Activated CD8-positive, alpha-beta T cell treated with anti-CD3 and anti-CD28 coated beads, Interleukin-2, amount 10 ng/mL, durations not matched to agents 7 days and 5 days (primary cell): ENCODE measurements at regions not wholly inside any gene's neighbourhood (a gene's known extent, or its start where the extent isn't known, plus 50 kb on each side); places are given as distances from the start of the nearest gene placed in this dataset.

Experiments
- ATAC-seq: fragments of 150-1000 bp; cut with Tn5 transposase; one replicate; pipeline ENCODE4 v1.10.0; 2021; ENCODE audit warnings: moderate library complexity
- CTCF ChIA-PET: fragments of 350-600 bp; sonication (Branson Sonifier 250); formaldehyde crosslinking; loops from one replicate; lab custom pipeline; 2021; ENCODE audit warnings: antibody characterized with exemption; lab: Charles Lee
- POLR2A ChIA-PET: fragments of 350-600 bp; sonication (Branson Sonifier 250); formaldehyde crosslinking; loops from one replicate; lab custom pipeline; 2021; ENCODE audit warnings: antibody characterized with exemption; lab: Charles Lee
- DNase-seq: peaks from one replicate; pipeline ENCODE4 v3.0.0-alpha.2; 2020
- H3K27ac Mint-ChIP-seq: one replicate; pipeline ENCODE4 v1.8.0; 2021; ENCODE audit warnings: mild to moderate bottlenecking, mixed read lengths
- H3K27me3 Mint-ChIP-seq: one replicate; pipeline ENCODE4 v1.8.0; 2021; ENCODE audit warnings: low read depth, mixed read lengths
- H3K36me3 Mint-ChIP-seq: one replicate; pipeline ENCODE4 v1.8.0; 2021; ENCODE audit warnings: low read depth, mixed read lengths
- H3K4me1 Mint-ChIP-seq: one replicate; pipeline ENCODE4 v1.8.0; 2021; ENCODE audit warnings: low read depth, mixed read lengths
- H3K4me3 Mint-ChIP-seq: one replicate; pipeline ENCODE4 v1.8.0; 2021; ENCODE audit warnings: mild to moderate bottlenecking, mixed read lengths
- H3K9me3 Mint-ChIP-seq: one replicate; pipeline ENCODE4 v1.8.0; 2022; ENCODE audit warnings: mixed read lengths; ENCODE audit not compliant: insufficient read depth

DNA sequence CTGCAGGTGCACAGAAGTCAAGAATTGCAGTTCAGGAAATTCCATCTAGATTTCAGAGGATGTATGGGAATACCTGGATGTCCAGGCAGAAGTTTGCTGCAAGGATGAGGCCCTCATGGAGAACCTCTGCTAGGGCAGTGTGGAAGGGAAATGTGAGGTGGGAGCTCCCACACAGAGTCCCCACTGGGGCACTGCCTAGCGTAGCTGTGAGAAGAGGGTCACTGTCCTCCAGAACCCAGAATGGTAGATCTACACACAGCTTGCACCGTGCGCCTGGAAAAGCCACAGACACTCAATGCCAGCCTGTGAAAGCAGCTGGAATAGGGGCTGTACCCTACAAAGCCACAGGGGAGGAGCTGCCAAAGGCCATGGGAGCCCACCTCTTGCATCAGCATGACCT, 681.4 kb downstream of the EPHA7 start:
- Mint-ChIP-seq H3K9me3 (peaks cover 7% of the 10 kb centered on the region), H3K4me1 (no peaks in the 10 kb centered on the region), H3K36me3 (no peaks in the 10 kb centered on the region), H3K4me3 (no peak overlapping the region), H3K27me3 (no peaks in the 10 kb centered on the region), H3K27ac (no peak overlapping the region)
- ATAC-seq (no peak), DNase-seq (no peak)
- CTCF ChIA-PET = no interaction called here
- POLR2A ChIA-PET = no interaction called here

- CTCF ChIA-PET = no interaction called here
- no peaks in the 10 kb centered on the region for H3K4me1 Mint-ChIP-seq
- H3K27ac Mint-ChIP-seq = no peak overlapping the region
- peaks cover 5% of the 10 kb centered on the region for H3K9me3 Mint-ChIP-seq
- no peaks in the 10 kb centered on the region for H3K36me3 Mint-ChIP-seq
- POLR2A ChIA-PET = no interaction called here
- no peaks in the 10 kb centered on the region for H3K27me3 Mint-ChIP-seq
- DNase-seq (no peak), ATAC-seq (no peak)
- no peak overlapping the region for H3K4me3 Mint-ChIP-seq
Measured at GRCh38 chr6:92723390-92723931, 695.9 kb downstream of the EPHA7 start.

GRCh38 chr6:92719773-92720172, 699.6 kb downstream of the EPHA7 start:
- DNase-seq (no peak), ATAC-seq (no peak)
- no peaks in the 10 kb centered on the region for H3K4me1 Mint-ChIP-seq
- CTCF ChIA-PET = no interaction called here
- H3K4me3 Mint-ChIP-seq = no peak overlapping the region
- no peaks in the 10 kb centered on the region for H3K27me3 Mint-ChIP-seq
- no peaks in the 10 kb centered on the region for H3K36me3 Mint-ChIP-seq
- no peaks in the 10 kb centered on the region for H3K9me3 Mint-ChIP-seq
- no peak overlapping the region for H3K27ac Mint-ChIP-seq
- POLR2A ChIA-PET = no interaction called here

DNA sequence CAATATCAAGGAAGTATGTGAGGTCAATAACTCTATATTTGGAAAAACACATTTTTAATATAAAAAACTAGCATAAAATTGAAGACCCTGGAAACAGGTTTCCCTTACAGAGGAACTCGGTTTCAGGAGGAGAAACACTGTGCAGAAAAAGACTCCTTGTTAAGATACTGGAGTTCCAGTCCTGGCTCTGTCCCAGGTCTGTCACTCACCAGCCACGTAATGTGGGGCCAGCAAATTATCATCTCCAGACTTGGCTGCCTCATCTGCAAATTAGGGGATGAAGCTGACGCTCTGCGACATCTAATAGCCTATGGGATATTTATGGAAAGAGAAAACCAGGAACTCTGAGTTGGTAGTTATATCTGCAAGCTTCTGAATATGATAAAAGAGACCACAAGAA, 702.7 kb downstream of the EPHA7 start:
- H3K27ac Mint-ChIP-seq = no peak overlapping the region
- no peaks in the 10 kb centered on the region for H3K27me3 Mint-ChIP-seq
- ATAC-seq (no peak), DNase-seq (no peak)
- H3K4me3 Mint-ChIP-seq = no peak overlapping the region
- no peaks in the 10 kb centered on the region for H3K36me3 Mint-ChIP-seq
- CTCF ChIA-PET = no interaction called here
- no peaks in the 10 kb centered on the region for H3K9me3 Mint-ChIP-seq
- no peaks in the 10 kb centered on the region for H3K4me1 Mint-ChIP-seq
- POLR2A ChIA-PET = no interaction called here

- H3K27ac Mint-ChIP-seq = no peak overlapping the region
- POLR2A ChIA-PET = no interaction called here
- H3K4me3 Mint-ChIP-seq = no peak overlapping the region
- H3K27me3 Mint-ChIP-seq = no peaks in the 10 kb centered on the region
- no peaks in the 10 kb centered on the region for H3K36me3 Mint-ChIP-seq
- CTCF ChIA-PET = no interaction called here
- ATAC-seq (no peak), DNase-seq (no peak)
- H3K9me3 Mint-ChIP-seq = no peaks in the 10 kb centered on the region
- no peaks in the 10 kb centered on the region for H3K4me1 Mint-ChIP-seq
Measured at GRCh38 chr6:92715991-92716390, 703.4 kb downstream of the EPHA7 start.

GRCh38 chr6:92714346-92714745, 705.0 kb downstream of the EPHA7 start:
- ATAC-seq (no peak), DNase-seq (no peak)
- ChIA-PET CTCF (no interaction called here), POLR2A (no interaction called here)
- H3K4me3 Mint-ChIP-seq = no peak overlapping the region
- H3K9me3 Mint-ChIP-seq = no peaks in the 10 kb centered on the region
- no peaks in the 10 kb centered on the region for H3K36me3 Mint-ChIP-seq
- no peak overlapping the region for H3K27ac Mint-ChIP-seq
- no peaks in the 10 kb centered on the region for H3K27me3 Mint-ChIP-seq
- H3K4me1 Mint-ChIP-seq = no peaks in the 10 kb centered on the region

DNA sequence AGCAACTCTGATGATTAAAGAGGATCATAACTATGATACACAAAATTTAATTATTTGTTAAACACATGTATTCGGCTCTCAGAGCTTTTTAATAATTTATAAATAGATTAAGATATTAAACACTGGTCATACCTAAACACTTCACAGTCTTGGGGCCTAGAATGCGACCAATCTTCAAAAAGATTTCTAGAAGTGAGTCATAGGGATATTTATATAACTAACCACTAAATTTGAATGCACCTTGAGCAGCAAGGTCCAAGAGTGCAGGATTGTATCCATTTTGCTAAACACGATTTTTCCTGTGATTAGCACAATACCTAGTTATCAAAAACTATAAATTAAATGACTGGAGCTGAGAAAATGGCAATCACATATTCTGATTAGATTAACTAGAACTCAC, 709.3 kb downstream of the EPHA7 start:
- ChIA-PET POLR2A (no interaction called here), CTCF (no interaction called here)
- Mint-ChIP-seq H3K4me3 (no peak overlapping the region), H3K27ac (no peak overlapping the region), H3K36me3 (no peaks in the 10 kb centered on the region), H3K4me1 (no peaks in the 10 kb centered on the region), H3K27me3 (no peaks in the 10 kb centered on the region), H3K9me3 (peaks cover 4% of the 10 kb centered on the region)
- ATAC-seq (no peak), DNase-seq (no peak)

DNA sequence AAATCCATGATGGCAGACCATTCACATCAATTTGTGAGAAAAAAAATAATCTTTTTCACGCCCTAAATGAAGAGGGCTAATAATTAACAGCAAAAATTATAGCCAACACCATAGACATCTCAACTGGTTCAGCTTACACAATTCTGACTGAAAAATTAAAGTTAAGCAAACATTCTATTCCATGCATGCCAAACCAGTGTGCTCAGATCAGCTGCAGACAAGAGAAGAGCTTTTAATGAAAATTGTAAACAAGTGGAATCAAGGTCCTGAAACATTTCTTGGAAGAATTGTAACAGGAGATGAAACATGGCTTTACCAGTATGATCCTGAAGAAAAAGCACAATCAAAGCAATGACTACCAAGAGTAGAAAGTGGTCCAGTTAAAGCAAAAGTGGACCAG, 710.4 kb downstream of the EPHA7 start:
- ChIA-PET CTCF (no interaction called here), POLR2A (no interaction called here)
- DNase-seq (no peak), ATAC-seq (no peak)
- no peaks in the 10 kb centered on the region for H3K4me1 Mint-ChIP-seq
- no peaks in the 10 kb centered on the region for H3K27me3 Mint-ChIP-seq
- H3K36me3 Mint-ChIP-seq = no peaks in the 10 kb centered on the region
- H3K27ac Mint-ChIP-seq = no peak overlapping the region
- H3K4me3 Mint-ChIP-seq = no peak overlapping the region
- peaks cover 4% of the 10 kb centered on the region for H3K9me3 Mint-ChIP-seq

DNA sequence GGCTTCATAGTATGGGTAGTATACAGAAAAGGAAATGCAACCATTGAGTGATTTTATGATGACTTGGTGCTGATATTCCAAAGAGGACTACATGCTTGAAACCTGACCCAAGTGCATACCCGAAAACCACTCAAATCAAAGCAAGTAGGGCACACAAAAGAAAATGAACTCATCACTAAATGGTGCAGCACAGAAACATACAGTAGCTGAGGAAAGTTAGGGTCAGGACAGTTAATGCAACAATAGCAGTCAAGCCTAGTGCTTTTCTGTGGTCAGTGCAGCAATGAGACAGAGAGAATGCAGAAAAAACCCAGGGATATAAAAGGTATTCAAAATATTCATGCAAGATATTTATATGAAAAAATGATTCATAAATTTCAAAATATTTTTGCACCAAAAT, 711.1 kb downstream of the EPHA7 start:
- no peak overlapping the region for H3K4me3 Mint-ChIP-seq
- no peaks in the 10 kb centered on the region for H3K36me3 Mint-ChIP-seq
- ATAC-seq = no peak
- DNase-seq = no peak
- no peak overlapping the region for H3K27ac Mint-ChIP-seq
- H3K9me3 Mint-ChIP-seq = peaks cover 4% of the 10 kb centered on the region
- CTCF ChIA-PET = no interaction called here
- no peaks in the 10 kb centered on the region for H3K4me1 Mint-ChIP-seq
- POLR2A ChIA-PET = no interaction called here
- H3K27me3 Mint-ChIP-seq = no peaks in the 10 kb centered on the region

DNA sequence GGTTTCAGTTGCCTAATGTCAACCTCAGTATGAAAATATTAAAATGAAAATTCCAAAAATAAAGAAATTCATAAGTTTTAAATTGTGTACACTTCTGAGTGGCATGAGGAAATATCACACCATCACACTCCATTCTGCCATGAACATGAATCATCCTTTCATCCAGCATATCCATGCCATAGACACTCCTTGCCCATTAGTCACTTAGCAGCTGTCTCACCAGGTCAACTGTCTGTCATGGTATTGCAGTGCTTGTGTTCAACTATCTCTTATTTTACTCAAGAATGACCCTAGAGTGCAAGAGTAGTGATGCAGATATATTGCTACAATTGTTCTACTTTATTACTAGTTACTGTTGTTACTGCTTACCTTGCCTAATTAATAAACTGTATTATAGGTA, 712.4 kb downstream of the EPHA7 start:
- POLR2A ChIA-PET = no interaction called here
- Mint-ChIP-seq H3K36me3 (no peaks in the 10 kb centered on the region), H3K9me3 (peaks cover 4% of the 10 kb centered on the region), H3K27me3 (no peaks in the 10 kb centered on the region), H3K4me1 (no peaks in the 10 kb centered on the region), H3K4me3 (no peak overlapping the region), H3K27ac (no peak overlapping the region)
- CTCF ChIA-PET = no interaction called here
- DNase-seq = no peak
- ATAC-seq = no peak

DNA sequence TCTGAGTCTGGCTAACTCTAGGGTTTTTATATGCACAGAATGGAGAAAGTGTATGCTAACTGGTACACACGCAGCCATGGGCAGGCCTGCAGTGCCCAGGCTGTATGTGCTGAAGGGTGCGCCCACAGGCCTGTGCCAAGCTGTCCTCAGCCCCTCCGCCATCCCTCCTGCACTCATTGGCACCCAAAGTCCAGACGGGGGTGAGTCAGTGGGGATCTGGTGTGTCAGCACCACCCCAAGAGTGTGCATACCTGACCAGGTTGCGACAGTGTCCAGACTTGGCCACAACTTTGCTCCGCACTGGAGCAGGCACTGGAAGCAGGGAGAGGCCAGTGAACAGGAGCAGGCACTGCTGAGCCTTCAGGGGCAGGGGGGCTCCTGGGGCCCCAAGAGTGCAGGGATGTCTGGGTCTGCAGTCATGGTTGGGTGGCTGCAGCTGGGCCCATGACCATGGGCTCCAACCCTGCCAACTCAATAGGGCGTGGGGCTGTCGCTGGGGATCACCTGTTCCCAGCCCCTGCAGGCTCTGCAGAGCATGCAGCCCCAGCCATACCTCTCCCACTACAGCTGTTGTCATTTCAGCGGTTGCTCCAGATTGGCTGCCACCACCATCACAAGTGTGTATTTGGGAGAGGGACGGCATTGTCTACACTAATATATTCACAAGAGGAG, 717.8 kb downstream of the EPHA7 start:
- Mint-ChIP-seq H3K36me3 (no peaks in the 10 kb centered on the region), H3K27ac (no peak overlapping the region), H3K4me1 (no peaks in the 10 kb centered on the region), H3K9me3 (peaks cover 4% of the 10 kb centered on the region), H3K4me3 (no peak overlapping the region), H3K27me3 (no peaks in the 10 kb centered on the region)
- DNase-seq = no peak
- POLR2A ChIA-PET = no interaction called here
- ATAC-seq = no peak
- CTCF ChIA-PET = no interaction called here

- H3K36me3 Mint-ChIP-seq = no peaks in the 10 kb centered on the region
- POLR2A ChIA-PET = no interaction called here
Measured at GRCh38 chr6:92700411-92700810, 718.9 kb downstream of the EPHA7 start.

More at GRCh38 chr6:92700411-92700810, 718.9 kb downstream of the EPHA7 start:
- H3K4me3 Mint-ChIP-seq = no peak overlapping the region
- no peaks in the 10 kb centered on the region for H3K4me1 Mint-ChIP-seq
- no peak overlapping the region for H3K27ac Mint-ChIP-seq
- H3K27me3 Mint-ChIP-seq = no peaks in the 10 kb centered on the region
- no peak for ATAC-seq
- no peak for DNase-seq
- CTCF ChIA-PET = no interaction called here
- no peaks in the 10 kb centered on the region for H3K9me3 Mint-ChIP-seq
